Fibroblast of villous mesenchyme (primary cell): ENCODE measurements at regions not wholly inside any gene's neighbourhood (a gene's known extent, or its start where the extent isn't known, plus 50 kb on each side); places are given as distances from the start of the nearest gene placed in this dataset.

Experiments
- DNase-seq: peaks from one replicate; pipeline ENCODE4 v3.0.0-alpha.2; 2010; ENCODE audit warnings: low read depth
- H3K4me3 ChIP-seq: 2 replicates; pipeline ENCODE4 v1.5.1; 2011; ENCODE audit warnings: low read depth, mild to moderate bottlenecking, low read length
- CTCF ChIP-seq: IDR thresholded peaks from 2 replicates; pipeline ENCODE4 v1.5.1; 2012; ENCODE audit warnings: low read depth, mild to moderate bottlenecking, low read length; ENCODE audit not compliant: insufficient read depth

DNA sequence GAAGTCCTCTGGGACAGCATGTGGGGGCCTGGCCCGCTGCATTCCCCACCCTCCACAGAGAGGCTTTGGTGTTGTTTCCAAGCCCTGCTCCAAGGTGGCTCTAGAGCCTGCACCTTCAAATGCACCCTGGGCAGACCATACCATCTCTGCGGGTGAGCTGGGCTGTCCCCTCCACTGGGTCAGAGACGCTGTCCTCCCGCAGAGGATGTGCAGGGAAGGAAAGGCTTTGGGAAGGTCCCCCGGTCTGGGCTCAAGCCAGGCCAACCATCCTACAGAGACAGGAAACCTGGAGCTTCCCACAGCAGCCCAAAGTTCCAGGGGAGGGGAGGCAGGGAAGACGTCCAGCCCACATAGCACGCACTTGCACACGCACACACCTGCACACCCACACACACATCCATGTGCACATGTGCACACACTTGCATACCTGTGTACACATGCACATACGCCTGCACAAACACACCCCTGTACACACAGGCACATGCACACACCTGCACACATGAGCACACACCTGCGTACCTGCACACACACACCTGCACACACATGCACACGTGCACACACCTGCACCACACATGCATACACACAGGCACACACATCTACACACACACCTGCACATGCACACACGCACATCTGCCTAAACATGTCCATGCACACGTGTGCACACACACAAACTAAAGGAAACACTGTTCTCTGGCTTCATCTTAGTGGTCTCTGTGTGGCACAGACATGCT is 155.4 kb downstream of the ERMARD start:
- no peak overlapping the region for H3K4me3 ChIP-seq
- TF ChIP-seq CTCF, result no peak
- no peak for DNase-seq

DNA sequence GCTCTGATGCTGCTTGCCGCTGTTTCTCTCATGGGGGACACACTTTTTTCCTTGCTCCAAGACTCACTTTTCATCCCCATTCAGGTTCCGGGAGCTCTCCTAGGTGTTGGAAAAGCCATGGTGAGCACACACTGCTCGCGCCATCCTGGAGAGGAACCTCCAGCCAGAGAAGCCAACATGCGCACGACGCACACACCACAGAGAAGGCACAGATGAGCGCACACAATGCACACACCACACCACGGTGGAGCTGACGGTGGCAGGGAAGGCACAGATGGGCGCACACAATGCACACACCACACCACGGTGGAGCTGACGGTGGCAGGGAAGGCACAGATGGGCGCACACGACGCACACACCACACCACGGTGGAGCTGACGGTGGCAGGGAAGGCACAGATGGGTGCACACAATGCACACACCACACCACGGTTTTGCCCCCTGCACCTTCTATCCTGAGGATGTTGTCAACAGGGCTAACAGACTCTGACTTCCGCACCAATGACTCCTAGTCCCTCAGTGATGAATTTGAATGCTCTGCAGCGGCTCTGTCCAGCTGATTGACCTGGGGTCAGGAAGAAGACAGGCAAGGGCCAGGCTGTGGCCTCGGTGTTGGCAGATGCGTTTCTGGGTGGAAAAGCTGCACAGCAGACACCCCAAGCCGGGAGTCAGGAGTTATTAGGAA is 154.7 kb downstream of the ERMARD start:
- no peak for TF ChIP-seq CTCF

DNA sequence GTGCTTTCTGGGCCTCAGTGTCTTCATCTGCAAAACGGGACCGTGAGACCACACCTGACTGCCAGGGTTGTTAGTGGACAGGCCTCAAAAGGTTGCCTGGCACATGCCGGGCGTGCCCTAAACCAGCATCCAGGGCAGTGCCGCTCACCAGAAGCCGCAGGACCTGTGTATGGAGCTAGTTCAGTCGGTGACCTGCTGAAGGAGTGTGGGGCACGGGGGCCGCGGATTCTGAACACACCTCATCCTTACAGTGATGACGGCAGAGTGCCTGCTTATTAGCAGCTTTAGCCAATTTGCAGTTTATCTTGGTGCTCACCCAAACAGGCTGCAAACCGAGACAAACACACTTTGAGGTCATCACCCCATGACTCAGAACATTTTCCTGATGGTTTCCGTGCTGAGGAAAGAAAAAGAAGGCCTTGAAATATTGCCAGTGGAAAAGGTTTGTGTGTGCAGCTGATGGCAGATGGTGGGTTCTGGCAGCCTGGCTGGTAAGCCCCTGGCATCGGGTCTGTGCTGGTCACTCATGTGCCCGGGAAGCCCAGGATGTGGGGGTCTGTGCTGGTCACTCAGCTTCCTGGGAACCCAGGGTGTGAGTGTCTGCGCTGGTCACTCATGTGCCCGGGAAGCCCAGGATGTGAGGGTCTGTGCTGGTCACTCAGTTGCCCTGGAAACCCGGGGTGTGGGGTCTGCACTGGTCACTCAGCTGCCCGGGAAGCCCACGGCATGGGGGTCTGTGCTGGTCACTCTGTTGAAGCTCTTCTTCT is 153.8 kb downstream of the ERMARD start:
- peak; percentile 75 for DNase-seq
- no peak for TF ChIP-seq CTCF
- no peak overlapping the region for H3K4me3 ChIP-seq

More for the DNA sequence above, 154.7 kb downstream of the ERMARD start:
- no peak for DNase-seq
- no peak overlapping the region for H3K4me3 ChIP-seq

- no peak for DNase-seq
- no peak for TF ChIP-seq CTCF
- no peak overlapping the region for H3K4me3 ChIP-seq
Measured at GRCh38 chr6:169904051-169904922, 152.9 kb downstream of the ERMARD start.

DNA sequence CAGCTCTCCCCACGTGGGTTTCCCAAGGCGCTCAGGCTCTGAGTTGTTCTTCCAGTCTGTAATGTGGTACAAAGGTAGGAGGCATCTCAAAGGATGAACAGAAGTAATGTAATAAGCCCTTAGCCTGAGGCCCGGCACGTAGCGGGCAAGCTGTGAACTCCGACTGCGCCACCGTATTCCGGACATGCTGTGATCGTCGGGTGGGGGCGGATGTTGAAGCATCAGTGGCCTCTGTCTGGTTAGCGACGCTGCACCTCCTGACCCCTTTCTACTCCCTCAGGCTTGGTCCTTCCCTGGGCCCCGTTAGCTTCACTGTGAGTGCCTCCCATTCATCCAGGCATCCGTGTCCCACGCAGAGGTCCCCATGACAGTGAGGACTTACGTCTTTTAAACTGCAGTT is 151.7 kb downstream of the ERMARD start:
- DNase-seq, result no peak
- no peak overlapping the region for H3K4me3 ChIP-seq
- TF ChIP-seq CTCF, result no peak

- H3K4me3 ChIP-seq, result no peak overlapping the region
- no peak for DNase-seq
- TF ChIP-seq CTCF, result no peak
Measured at GRCh38 chr6:169902604-169903003, 151.2 kb downstream of the ERMARD start.
